ENCODE measurements at regions not wholly inside any gene's neighbourhood (a gene's known extent, or its start where the extent isn't known, plus 50 kb on each side); places are given as distances from the start of the nearest gene placed in this dataset.
"Not testable (repeated sequence)": the region's sequence is repeated elsewhere in the genome, so short reads cannot be mapped to it uniquely, and the experiment has no call there.

DNA sequence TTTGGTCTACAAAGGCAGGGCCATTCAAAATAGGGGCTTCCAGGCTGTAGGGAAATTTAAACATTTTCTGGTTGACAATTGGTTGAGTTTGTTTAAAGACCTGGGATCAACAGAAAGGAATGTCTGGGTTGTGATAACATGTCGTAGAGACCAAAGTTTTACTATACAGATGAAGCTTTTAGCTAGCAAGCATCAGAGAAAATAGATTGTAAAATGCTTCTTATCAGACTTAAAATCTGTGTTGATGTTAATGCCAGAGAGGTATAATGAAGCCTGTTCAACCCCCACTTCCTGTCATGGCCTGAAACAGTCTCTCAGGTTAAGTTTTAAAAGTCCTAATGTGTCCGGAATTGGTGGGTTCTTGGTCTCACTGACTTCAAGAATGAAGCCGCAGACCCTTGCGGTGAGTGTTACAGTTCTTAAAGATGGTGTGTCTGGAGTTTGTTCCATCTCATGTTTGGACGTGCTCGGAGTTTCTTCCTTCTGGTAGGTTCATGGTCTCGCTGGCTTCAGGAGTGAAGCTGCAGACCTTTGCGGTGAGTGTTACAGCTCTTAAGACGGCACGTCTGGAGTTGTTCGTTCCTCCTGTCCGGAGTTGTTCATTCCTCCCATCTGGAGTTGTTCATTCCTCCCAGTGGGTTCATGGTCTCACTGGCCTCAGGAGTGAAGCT lies 86.5 kb upstream of the HMCN1 start:
- TF ChIP-seq, protein P1, sequence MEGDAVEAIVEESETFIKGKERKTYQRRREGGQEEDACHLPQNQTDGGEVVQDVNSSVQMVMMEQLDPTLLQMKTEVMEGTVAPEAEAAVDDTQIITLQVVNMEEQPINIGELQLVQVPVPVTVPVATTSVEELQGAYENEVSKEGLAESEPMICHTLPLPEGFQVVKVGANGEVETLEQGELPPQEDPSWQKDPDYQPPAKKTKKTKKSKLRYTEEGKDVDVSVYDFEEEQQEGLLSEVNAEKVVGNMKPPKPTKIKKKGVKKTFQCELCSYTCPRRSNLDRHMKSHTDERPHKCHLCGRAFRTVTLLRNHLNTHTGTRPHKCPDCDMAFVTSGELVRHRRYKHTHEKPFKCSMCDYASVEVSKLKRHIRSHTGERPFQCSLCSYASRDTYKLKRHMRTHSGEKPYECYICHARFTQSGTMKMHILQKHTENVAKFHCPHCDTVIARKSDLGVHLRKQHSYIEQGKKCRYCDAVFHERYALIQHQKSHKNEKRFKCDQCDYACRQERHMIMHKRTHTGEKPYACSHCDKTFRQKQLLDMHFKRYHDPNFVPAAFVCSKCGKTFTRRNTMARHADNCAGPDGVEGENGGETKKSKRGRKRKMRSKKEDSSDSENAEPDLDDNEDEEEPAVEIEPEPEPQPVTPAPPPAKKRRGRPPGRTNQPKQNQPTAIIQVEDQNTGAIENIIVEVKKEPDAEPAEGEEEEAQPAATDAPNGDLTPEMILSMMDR (IDR thresholded peaks at IDR 0.05): not testable (repeated sequence)
- TF ChIP-seq POLR2A (IDR thresholded peaks at IDR 0.05): not testable (repeated sequence)
